GM18505 (cell line): ENCODE measurements at regions not wholly inside any gene's neighbourhood (a gene's known extent, or its start where the extent isn't known, plus 50 kb on each side); places are given as distances from the start of the nearest gene placed in this dataset.
"Not testable (repeated sequence)": the region's sequence is repeated elsewhere in the genome, so short reads cannot be mapped to it uniquely, and the experiment has no call there.

Experiments
- ATAC-seq: cut with Tn5 transposase; IDR thresholded peaks from one replicate; pipeline ENCODE4 v1.9.1; 2021; ENCODE audit not compliant: unreplicated experiment
- POLR2A ChIP-seq: IDR thresholded peaks from 4 replicates; pipeline ENCODE4 v1.6.1; 2011; ENCODE audit warnings: borderline replicate concordance; ENCODE audit not compliant: insufficient read depth, insufficient read length; ENCODE audit errors: extremely low read depth

GRCh38 chr20:5696011-5696559, 54.1 kb upstream of the SHLD1 start:
- no peak for ATAC-seq
- no peak for TF ChIP-seq POLR2A

DNA sequence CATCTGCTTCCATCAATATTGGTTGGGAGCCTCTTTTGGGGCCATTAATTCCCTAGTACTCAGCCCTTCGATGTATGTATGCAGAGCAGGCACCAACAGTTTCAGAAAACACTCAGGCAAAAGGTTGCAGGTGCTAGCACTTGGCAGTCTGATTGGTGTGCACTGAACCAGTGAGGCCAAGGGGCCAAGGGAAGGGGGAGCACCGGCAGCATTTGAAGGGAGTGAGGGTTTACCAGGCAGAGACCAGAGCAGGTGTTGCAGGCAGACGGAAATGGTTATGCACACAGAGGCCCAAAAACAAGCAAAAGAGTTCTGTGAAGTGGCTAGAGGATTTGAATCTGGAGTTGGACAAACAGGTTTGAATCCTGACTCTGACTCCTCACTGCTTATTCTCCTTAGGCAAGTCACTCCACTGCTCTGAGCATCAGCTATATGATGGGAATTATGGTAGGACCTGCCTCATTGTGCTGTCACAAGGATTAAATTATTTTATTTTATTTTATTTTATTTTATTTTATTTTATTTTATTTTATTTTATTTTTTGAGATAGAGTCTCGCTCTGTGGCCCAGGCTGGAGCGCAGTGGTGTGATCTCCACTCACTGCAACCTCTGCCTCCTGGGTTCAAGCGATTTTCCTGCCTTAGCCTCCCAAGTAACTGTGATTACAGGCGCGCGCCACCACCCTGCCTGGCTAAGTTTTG, 58.1 kb upstream of the SHLD1 start:
- peak; percentile 100 for ATAC-seq
- TF ChIP-seq POLR2A = no peak

- no peak for ATAC-seq
Observed at GRCh38 chr20:5689463-5689862, 60.7 kb upstream of the SHLD1 start.

GRCh38 chr20:5688431-5688972, 61.7 kb upstream of the SHLD1 start:
- TF ChIP-seq POLR2A = no peak

More at GRCh38 chr20:5689463-5689862, 60.7 kb upstream of the SHLD1 start:
- no peak for TF ChIP-seq POLR2A

GRCh38 chr20:5687884-5688283, 62.3 kb upstream of the SHLD1 start:
- no peak for ATAC-seq
- no peak for TF ChIP-seq POLR2A

More at GRCh38 chr20:5688431-5688972, 61.7 kb upstream of the SHLD1 start:
- ATAC-seq = no peak

- no peak for TF ChIP-seq POLR2A
Observed at GRCh38 chr20:5686384-5687105, 63.7 kb upstream of the SHLD1 start.

GRCh38 chr20:5682556-5682955, 67.6 kb upstream of the SHLD1 start:
- not testable (repeated sequence) for ATAC-seq

More at GRCh38 chr20:5686384-5687105, 63.7 kb upstream of the SHLD1 start:
- ATAC-seq = no peak

GRCh38 chr20:5680192-5680591, 69.4 kb upstream of the GPCPD1 start:
- ATAC-seq = no peak
- no peak for TF ChIP-seq POLR2A

GRCh38 chr20:5678777-5679176, 68.0 kb upstream of the GPCPD1 start:
- no peak for ATAC-seq
- TF ChIP-seq POLR2A = no peak

- ATAC-seq = not testable (repeated sequence)
Observed at GRCh38 chr20:5677944-5678343, 67.1 kb upstream of the GPCPD1 start.

DNA sequence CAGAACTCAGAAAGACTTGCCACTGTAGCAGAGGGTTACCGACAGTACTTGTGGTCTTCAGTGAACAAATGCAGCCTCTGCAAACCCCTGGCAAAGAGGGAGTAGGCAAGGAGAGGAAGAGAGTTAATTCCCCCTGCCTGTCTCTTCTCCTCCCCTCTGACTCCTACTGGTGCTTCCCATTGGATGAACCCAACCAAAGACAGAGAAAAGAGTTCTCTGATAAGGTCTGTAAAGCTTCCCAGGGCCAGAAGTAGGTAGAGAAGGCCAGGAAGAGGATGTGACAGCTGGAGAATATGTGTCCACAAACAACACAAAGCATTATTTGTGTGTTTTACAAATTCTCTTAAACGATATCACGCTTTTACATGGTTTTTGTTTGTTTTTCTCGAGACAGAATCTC, 66.6 kb upstream of the GPCPD1 start:
- TF ChIP-seq POLR2A = no peak
- ATAC-seq = no peak

- ATAC-seq = no peak
- TF ChIP-seq POLR2A = no peak
Observed at GRCh38 chr20:5675103-5676091, 64.6 kb upstream of the GPCPD1 start.

DNA sequence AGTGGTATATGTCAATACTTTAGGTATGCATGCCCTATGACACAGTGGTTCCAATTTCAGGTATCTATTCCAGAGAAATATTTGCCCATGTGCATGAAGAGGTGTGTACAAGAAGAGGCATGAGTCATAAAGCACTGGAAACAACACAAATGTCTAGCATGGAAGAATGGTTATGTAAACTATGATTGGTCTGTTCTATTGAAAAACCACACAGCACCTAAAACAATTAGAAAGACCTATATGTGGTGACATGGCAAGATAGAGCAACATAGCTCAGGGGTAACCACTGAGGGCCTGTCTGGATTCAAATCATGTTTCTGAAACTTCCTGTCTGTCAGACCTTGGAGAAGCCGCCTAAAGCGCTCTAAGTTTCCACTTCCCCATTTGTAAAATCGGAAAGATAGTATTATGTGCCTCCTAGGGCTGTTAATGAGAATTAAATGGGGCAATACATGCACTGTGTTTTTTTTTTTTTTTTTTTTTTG, 63.4 kb upstream of the GPCPD1 start:
- peak; percentile 90 for ATAC-seq
- TF ChIP-seq POLR2A = no peak
